Chondrocyte (in vitro differentiated cells): ENCODE measurements at regions not wholly inside any gene's neighbourhood (a gene's known extent, or its start where the extent isn't known, plus 50 kb on each side); places are given as distances from the start of the nearest gene placed in this dataset.

Source experiments
- DNase-seq: peaks from one replicate; pipeline ENCODE4 v3.0.0; 2021; ENCODE audit warnings: mixed read lengths, low spot score
- H3K27ac Mint-ChIP-seq: one replicate; pipeline ENCODE4 v1.8.0; 2021; ENCODE audit warnings: mild to moderate bottlenecking, moderate library complexity, mixed read lengths; ENCODE audit not compliant: unreplicated experiment
- H3K27me3 Mint-ChIP-seq: 2 replicates; pipeline ENCODE4 v1.8.0; 2021; ENCODE audit warnings: low read depth, mixed read lengths
- H3K36me3 Mint-ChIP-seq: 2 replicates; pipeline ENCODE4 v1.8.0; 2021; ENCODE audit warnings: low read depth, mixed read lengths
- H3K4me1 Mint-ChIP-seq: 2 replicates; pipeline ENCODE4 v1.8.0; 2021; ENCODE audit warnings: low read depth, mild to moderate bottlenecking, mixed read lengths
- H3K4me3 Mint-ChIP-seq: one replicate; pipeline ENCODE4 v1.8.0; 2021; ENCODE audit warnings: mild to moderate bottlenecking, moderate library complexity, mixed read lengths; ENCODE audit not compliant: unreplicated experiment
- H3K9me3 Mint-ChIP-seq: 2 replicates; pipeline ENCODE4 v1.8.0; 2021; ENCODE audit warnings: low read depth, mixed read lengths
- CTCF ChIP-seq: fragments of 200-600 bp; sonication (generic); IDR thresholded peaks from 2 replicates; pipeline ENCODE4 v1.5.0; 2021; ENCODE audit warnings: antibody characterized with exemption, mild to moderate bottlenecking, moderate library complexity

GRCh38 chr12:43054085-43054484 is 464.5 kb upstream of the PRICKLE1 start:
- peaks cover 4% of the 10 kb centered on the region for H3K9me3 Mint-ChIP-seq

GRCh38 chr12:43052441-43052840 is 462.9 kb upstream of the PRICKLE1 start:
- no peak for TF ChIP-seq CTCF
- Mint-ChIP-seq H3K36me3 (no peaks in the 10 kb centered on the region), H3K4me1 (no peaks in the 10 kb centered on the region), H3K27me3 (no peaks in the 10 kb centered on the region), H3K27ac (no peak overlapping the region), H3K4me3 (no peak overlapping the region), H3K9me3 (peaks cover 3% of the 10 kb centered on the region)
- no peak for DNase-seq

More at GRCh38 chr12:43054085-43054484, 464.5 kb upstream of the PRICKLE1 start:
- Mint-ChIP-seq H3K4me1 (no peaks in the 10 kb centered on the region), H3K27ac (no peak overlapping the region), H3K27me3 (no peaks in the 10 kb centered on the region), H3K36me3 (no peaks in the 10 kb centered on the region), H3K4me3 (no peak overlapping the region)
- TF ChIP-seq CTCF: no peak
- no peak for DNase-seq

GRCh38 chr12:43044241-43044640 is 454.7 kb upstream of the PRICKLE1 start:
- Mint-ChIP-seq H3K27me3 (no peaks in the 10 kb centered on the region), H3K4me3 (no peak overlapping the region)

GRCh38 chr12:43038991-43039390 is 449.4 kb upstream of the PRICKLE1 start:
- Mint-ChIP-seq H3K27me3 (no peaks in the 10 kb centered on the region), H3K4me1 (no peaks in the 10 kb centered on the region), H3K27ac (no peak overlapping the region), H3K9me3 (no peaks in the 10 kb centered on the region), H3K4me3 (no peak overlapping the region), H3K36me3 (no peaks in the 10 kb centered on the region)
- no peak for DNase-seq
- no peak for TF ChIP-seq CTCF

More at GRCh38 chr12:43044241-43044640, 454.7 kb upstream of the PRICKLE1 start:
- TF ChIP-seq CTCF: no peak
- DNase-seq: no peak
- Mint-ChIP-seq H3K27ac (no peak overlapping the region), H3K36me3 (no peaks in the 10 kb centered on the region), H3K4me1 (no peaks in the 10 kb centered on the region), H3K9me3 (peaks cover 3% of the 10 kb centered on the region)

- Mint-ChIP-seq H3K9me3 (peaks cover 25% of the 10 kb centered on the region), H3K4me1 (peaks cover 25% of the 10 kb centered on the region), H3K27ac (no peak overlapping the region), H3K27me3 (no peaks in the 10 kb centered on the region), H3K36me3 (peaks cover 1% of the 10 kb centered on the region), H3K4me3 (no peak overlapping the region)
- DNase-seq: no peak
- TF ChIP-seq CTCF: no peak
Observed at GRCh38 chr12:43029971-43030370, 440.4 kb upstream of the PRICKLE1 start.
